Spleen (tissue), 7 donors: ENCODE measurements at regions not wholly inside any gene's neighbourhood (a gene's known extent, or its start where the extent isn't known, plus 50 kb on each side); places are given as distances from the start of the nearest gene placed in this dataset.

Experiments
- POLR2AphosphoS5 ChIP-seq, 3 donors: sonication (generic); formaldehyde crosslinking; IDR thresholded peaks; one replicate each; pipeline ENCODE4 v1.5.1; 2017; ENCODE audit warnings: antibody characterized with exemption in 3 of 3
- TF ChIP-seq, protein P1 (sequence below), 11 experiments: fragments of 200-600 bp in 7 of 11; fragments of 450-650 bp in 4 of 11; sonication (generic) in 4 of 11; IDR thresholded peaks in 8 of 11; conservative IDR thresholded peaks in 3 of 11; 1 replicate in 7 of 11; 2 replicates in 4 of 11; pipeline versions ENCODE4 v1.4.0 to v1.8.0; 2016 to 2021; ENCODE audit warnings: antibody characterized with exemption in 11 of 11, inconsistent platforms in 4 of 11, mild to moderate bottlenecking in 1 of 11
- donor health status: DM: no; HTN: no; CAD: no; lungs with moderate emphysema.
- donor health status: DM: no; HTN: no; CAD: no.
- donor health status: DM: no; HTN: no; CAD: no.

DNA sequence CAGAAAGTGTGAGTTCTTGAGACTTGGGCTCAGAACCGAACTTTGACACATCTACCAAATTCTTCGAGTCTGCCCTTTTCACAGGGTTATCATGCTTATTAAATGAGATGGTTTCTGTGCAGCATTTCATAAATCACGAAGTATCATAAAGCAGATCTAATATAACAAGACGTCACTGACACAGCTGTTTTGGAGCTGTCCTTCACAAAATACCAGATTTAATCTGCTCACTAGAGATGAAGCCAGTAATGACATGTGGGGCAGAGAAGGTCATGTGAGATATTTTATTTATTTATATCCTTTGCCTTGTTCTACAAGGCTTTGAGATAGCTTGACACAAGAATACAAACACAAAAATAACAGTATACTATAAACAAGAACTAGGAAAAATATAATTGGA, 127.0 kb downstream of the RPAP3 start:
- TF ChIP-seq, protein P1, sequence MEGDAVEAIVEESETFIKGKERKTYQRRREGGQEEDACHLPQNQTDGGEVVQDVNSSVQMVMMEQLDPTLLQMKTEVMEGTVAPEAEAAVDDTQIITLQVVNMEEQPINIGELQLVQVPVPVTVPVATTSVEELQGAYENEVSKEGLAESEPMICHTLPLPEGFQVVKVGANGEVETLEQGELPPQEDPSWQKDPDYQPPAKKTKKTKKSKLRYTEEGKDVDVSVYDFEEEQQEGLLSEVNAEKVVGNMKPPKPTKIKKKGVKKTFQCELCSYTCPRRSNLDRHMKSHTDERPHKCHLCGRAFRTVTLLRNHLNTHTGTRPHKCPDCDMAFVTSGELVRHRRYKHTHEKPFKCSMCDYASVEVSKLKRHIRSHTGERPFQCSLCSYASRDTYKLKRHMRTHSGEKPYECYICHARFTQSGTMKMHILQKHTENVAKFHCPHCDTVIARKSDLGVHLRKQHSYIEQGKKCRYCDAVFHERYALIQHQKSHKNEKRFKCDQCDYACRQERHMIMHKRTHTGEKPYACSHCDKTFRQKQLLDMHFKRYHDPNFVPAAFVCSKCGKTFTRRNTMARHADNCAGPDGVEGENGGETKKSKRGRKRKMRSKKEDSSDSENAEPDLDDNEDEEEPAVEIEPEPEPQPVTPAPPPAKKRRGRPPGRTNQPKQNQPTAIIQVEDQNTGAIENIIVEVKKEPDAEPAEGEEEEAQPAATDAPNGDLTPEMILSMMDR (IDR thresholded peaks at IDR 0.05 in 8 of 11, conservative IDR thresholded peaks at IDR 0.05 in 3 of 11): no peak
- no peak for TF ChIP-seq POLR2AphosphoS5 (IDR thresholded peaks at IDR 0.05)
